ENCODE measurements at regions not wholly inside any gene's neighbourhood (a gene's known extent, or its start where the extent isn't known, plus 50 kb on each side); places are given as distances from the start of the nearest gene placed in this dataset.

DNA sequence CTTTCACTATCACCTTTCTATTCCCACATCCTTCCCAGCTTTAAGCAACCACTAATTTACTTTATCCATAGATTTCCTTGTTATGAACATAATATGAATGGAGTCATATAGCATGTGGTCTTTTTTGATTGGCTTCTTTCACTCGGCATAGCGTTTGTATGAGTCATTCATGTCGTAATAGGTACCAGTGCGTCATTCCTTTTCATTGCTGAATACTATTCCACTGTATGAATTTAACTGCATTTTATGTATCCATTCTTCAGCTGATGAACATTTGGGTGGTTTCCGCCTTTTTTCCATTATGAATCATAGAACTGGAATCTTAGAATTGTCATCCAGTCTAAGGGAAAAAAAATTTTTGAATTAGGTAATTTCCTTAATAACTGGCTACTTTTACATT is 411.3 kb upstream of the AUTS2 start:
- TF ChIP-seq, protein P1, sequence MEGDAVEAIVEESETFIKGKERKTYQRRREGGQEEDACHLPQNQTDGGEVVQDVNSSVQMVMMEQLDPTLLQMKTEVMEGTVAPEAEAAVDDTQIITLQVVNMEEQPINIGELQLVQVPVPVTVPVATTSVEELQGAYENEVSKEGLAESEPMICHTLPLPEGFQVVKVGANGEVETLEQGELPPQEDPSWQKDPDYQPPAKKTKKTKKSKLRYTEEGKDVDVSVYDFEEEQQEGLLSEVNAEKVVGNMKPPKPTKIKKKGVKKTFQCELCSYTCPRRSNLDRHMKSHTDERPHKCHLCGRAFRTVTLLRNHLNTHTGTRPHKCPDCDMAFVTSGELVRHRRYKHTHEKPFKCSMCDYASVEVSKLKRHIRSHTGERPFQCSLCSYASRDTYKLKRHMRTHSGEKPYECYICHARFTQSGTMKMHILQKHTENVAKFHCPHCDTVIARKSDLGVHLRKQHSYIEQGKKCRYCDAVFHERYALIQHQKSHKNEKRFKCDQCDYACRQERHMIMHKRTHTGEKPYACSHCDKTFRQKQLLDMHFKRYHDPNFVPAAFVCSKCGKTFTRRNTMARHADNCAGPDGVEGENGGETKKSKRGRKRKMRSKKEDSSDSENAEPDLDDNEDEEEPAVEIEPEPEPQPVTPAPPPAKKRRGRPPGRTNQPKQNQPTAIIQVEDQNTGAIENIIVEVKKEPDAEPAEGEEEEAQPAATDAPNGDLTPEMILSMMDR (IDR thresholded peaks at IDR 0.05), result no peak
- TF ChIP-seq EP300 (IDR thresholded peaks at IDR 0.05), result no peak
- no peak for TF ChIP-seq POLR2AphosphoS5 (IDR thresholded peaks at IDR 0.05)
